HG02840 (cell line): ENCODE measurements at regions not wholly inside any gene's neighbourhood (a gene's known extent, or its start where the extent isn't known, plus 50 kb on each side); places are given as distances from the start of the nearest gene placed in this dataset.

ENCODE experiments used
- ATAC-seq: cut with Tn5 transposase; IDR thresholded peaks from one replicate; pipeline ENCODE4 v1.9.1; 2021; ENCODE audit warnings: mild to moderate bottlenecking, moderate library complexity, moderate number of reproducible peaks; ENCODE audit not compliant: unreplicated experiment, low FRiP score

GRCh38 chr1:56170784-56171320, 408.5 kb downstream of the PLPP3 start:
- ATAC-seq: no peak

DNA sequence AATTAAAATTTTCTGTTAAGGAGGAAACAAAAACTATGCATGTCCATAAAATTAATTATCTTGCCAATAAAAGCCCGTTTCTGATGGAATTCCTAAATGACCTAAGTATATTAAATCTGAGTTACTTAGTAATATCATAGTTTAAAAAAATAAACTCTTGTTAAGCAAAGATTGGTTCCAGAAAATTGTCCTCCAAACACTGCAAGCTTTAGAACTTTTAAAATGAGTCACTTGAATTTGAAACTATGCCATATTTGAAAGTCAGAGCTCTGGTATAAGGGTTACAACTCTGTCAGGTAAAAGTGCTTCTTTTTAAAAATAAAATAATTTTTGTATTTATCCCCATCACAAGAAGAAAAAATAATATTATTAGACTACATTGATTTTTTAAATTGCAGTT, 409.5 kb downstream of the PLPP3 start:
- ATAC-seq: no peak

DNA sequence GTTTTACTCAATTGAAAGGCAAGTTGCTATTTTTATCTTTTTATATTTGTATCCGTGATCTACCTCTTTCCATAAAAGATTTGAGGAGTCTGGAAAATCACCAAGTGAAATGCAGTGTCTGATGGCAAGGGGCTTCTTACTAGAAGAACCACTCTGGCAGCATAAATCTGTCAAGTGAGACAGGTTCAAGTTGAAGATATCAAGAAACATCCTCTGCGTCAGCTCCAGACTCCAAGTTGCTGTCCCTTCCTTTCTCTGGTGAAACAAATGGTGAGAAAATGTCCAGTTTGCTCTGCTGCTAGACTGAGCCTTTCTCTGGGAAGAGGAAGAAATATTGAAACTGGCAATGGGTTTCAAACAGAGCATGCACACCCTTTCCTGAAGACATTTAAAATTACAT, 411.2 kb downstream of the PLPP3 start:
- no peak for ATAC-seq

DNA sequence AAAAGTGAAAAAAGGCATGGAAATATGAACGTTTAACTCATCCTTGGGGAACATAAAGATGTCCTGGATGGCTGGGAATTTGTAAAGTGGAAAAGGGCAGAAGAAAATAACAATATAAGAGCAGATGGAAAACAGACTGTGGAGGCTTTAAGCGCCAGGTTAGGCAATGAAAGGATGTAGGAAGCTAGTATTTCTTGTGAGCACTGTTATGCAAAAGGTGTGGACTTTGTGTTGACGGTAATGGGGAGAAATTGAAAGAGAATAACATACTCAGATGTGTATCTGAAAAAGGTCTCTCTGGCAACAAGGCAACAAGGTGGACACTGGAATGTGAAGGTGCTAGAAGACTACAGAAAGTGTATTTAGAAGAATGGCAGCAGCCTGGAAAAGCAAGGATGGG, 411.8 kb downstream of the PLPP3 start:
- ATAC-seq: no peak

DNA sequence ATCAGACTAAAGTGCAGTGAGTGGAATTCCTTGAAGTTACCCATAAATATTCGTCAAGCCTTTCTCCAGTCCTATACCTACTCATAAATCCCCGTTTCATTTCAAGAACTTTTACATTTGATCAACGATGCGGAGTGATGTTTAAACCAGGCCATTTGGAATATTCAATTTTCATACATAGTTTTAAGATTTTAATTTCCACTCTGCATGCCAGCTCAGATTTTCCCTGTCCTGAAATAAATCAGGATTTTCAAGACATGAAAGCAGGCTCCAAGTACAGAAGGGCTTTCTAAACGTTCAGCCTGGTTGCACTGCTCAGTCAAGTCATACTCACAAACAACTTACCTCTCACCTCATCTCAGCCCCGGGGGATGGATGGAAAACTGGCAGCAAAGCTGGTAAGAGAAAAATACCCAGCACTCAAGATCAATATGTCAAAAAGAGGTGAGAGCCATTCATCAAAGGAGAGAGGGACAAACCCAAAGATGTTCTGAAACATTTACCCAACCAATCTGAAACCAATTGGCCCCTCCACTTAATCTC, 418.5 kb downstream of the PLPP3 start:
- no peak for ATAC-seq

DNA sequence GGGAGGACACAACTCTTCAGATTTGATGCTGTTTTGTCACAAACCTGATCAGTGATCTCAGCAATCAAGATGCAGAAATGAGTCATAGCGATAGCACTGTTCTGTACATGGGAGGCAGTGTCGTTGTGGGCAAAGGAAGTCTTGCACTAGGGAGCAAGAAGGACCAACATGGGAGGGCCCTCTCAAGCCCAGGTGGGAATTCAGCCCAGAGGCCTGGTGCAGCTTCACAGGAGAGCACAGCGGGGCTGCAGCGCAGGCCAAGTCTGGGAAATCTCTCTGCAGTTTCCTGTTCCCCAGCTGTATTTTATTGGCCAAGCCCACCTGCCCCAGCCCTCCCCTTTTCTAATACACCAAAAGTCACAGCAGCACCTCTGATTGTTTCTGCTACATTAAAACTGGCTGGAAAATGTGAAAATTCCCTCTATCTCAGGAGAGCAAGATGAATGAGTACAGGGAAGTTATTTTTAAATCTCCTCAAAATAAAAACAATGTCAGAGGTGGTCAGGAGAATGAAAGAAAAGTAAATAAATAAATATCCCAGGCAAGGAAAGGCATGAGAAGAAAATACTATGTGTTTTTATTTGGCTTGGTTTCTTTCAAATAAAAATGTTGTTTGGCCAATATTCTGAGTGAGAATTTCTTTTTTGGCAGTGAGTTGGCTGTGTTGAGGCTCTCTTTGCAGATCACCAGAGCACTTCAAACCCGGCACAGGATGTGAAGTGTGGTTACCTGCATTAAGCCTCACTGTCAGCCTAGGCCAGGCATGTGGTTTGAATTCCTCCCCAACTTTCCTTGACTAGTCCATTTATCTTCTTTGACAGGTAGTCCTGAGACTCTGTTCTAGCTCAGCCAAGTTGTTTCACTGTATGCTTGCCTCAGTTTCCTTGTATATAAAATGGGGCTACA, 422.1 kb downstream of the PLPP3 start:
- no peak for ATAC-seq

DNA sequence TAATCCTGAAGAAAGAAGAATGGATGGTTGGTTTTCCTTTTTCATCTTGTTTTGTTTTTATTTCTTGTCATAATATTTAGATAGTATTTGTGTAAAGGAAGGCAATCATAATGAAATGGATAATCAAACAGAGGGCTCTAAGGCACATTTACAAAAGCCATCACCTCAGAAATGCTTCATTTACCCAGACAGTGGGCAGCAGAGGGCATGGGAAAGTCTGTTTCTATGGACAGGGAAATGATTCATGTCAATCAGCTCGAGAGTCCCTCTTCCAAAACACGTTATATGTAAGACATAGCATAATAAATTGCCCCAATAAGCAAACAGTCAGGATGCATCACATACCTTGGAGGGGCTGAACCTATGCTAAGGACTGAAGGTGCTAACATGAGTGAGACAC, 426.1 kb downstream of the PLPP3 start:
- ATAC-seq: no peak

DNA sequence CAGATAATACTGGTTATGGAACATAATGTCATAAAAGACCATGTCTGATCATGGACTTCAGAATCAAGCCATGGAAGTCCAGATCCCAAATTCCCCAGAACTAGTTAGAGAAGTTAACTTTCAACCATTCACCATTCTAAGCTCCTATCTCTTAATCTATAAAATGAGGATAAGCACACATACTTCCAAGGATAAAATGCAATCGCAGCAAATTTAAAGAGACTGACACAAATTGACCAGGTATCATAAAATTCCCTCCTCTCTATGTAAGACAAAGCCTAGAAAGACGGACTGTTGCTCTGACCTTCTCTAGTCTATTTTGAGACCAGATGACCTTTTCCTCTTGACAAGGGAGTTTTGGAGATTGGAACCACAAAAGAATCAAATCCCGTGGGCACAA, 426.7 kb downstream of the PLPP3 start:
- no peak for ATAC-seq

DNA sequence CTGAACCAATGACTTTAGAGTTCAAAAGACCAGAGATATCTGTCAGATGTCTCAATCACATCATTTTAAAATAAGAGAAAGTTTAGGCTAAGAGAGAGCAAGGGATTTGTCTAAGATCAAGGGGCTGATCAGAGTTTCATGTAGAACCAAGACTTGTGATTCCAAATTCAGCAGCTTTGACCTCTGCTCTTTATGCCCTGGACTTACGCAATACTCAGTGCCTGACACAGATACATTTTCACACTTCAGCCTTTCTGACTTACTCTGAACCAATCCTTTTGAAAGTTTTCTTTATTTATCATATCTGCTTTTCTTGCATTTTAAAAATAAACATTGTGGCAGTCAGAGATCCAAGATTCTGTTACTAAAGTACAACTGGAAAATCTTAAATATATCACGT, 428.0 kb downstream of the PLPP3 start:
- no peak for ATAC-seq

DNA sequence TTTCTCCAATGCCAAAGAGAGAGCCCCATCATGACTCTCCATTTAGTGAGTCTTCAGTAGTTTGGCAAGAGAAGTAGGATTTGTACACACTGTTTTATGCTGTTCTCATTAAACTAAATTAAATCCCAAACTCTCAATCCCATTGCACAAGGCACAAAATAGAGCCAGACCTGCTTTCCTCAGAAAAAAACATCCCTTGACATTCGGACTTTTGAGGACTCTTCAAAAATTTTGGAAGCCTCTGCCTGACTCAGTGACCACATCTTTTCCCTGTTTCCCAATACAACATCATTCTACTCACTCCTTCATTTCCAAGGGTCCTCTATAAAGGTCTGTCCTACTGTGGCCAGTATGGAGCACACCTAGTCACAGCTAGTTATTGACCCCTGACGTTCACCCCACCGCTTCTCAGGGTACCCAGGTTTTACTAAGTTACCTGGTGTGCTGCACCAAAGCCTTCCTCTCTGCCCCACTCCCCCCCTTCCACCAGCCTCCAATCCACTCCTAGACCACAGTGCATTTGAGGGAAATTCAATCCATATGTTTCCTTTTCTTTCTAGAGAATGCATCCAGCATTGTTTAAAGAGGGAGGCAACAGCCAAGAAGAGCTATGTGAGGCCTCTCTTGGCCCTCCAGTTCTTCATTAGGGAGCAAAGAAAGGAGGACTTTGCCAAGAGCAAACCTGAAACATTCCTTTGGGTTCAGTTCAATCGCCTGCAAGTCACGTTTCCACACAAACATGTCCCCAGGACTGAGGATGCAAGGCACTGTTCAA, 428.7 kb downstream of the PLPP3 start:
- ATAC-seq: no peak

GRCh38 chr1:56149761-56150160, 429.6 kb downstream of the PLPP3 start:
- no peak for ATAC-seq

DNA sequence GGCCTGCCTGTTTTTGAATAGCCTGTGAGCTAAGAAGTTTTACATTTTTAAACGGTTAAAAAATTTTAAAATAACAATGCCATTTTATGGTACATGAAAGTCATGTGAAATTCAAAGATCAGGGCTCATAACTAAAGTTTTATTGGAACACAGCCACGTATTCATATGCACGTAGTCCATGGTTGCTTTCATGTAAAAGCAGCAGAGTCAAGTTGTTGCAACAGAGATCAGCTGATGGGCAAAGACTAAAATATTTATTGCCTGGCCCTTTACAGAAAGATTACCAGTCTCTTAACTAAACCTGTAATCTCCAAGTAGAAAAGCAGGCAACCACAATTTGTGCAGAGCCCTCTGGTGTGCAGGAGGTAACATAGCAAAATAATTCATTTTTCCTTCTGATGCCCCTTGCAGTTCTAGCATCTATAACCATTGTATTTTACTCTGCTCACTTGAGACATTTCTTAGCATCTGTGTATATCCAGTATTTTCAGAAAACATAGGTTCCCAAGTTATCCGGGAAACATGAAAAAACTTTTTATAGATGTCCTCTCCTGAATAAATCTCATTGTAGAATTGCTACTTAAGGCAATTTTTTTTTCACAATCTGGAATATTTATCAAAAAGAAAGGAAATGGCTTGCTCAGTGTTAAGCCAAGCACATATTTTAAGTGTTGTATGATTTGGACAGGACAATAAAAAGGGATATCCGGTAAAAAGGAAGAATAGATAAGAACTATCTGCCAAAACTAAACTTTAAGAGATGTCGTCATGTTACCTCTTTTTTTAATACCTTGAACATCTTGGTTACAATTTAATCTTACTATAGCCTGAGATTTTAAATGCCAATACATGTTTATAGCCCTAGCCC, 430.8 kb downstream of the PLPP3 start:
- ATAC-seq: no peak

GRCh38 chr1:56147459-56147858, 431.9 kb downstream of the PLPP3 start:
- no peak for ATAC-seq

GRCh38 chr1:56147034-56147433, 432.3 kb downstream of the PLPP3 start:
- no peak for ATAC-seq

DNA sequence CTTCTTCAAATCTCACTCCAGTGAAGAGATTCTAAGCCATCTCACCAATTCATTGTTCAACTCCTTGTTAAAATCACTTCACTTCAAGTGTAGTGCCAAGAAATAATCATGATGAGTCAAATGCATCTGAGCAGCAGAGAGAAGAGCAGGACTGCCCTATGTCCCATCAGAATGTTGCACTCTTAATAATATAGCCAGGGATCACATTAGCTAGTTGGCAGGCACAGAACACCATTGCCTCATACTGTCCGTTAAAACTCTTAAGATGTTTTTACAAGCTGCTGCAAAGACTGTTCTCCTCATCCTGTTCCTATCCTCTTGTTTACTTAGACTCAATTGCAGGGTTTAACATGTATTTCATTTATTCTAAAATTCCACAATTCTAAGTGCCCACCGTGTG, 432.9 kb downstream of the PLPP3 start:
- no peak for ATAC-seq

- no peak for ATAC-seq
Measured at GRCh38 chr1:56145581-56145980, 433.8 kb downstream of the PLPP3 start.

- no peak for ATAC-seq
Measured at GRCh38 chr1:56142301-56142700, 437.1 kb downstream of the PLPP3 start.

DNA sequence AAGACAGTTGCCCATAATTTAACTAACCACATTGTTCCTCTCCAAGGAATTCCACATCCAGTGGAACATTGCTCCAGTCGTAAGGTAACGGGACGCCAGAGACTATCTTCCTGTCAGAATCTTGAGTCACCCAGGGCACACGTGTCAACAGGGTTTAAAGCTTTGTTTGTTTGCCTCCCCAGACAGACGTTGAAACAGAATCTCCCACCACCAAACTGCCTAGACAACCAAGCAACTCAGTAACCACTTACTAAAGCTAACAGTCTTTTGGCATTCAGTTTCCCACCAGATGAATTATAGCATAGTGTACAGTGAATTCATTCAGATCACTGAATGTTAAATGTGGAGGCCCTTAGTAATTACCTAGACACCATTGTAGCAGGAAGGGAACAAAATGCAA, 439.5 kb downstream of the PLPP3 start:
- ATAC-seq: no peak

DNA sequence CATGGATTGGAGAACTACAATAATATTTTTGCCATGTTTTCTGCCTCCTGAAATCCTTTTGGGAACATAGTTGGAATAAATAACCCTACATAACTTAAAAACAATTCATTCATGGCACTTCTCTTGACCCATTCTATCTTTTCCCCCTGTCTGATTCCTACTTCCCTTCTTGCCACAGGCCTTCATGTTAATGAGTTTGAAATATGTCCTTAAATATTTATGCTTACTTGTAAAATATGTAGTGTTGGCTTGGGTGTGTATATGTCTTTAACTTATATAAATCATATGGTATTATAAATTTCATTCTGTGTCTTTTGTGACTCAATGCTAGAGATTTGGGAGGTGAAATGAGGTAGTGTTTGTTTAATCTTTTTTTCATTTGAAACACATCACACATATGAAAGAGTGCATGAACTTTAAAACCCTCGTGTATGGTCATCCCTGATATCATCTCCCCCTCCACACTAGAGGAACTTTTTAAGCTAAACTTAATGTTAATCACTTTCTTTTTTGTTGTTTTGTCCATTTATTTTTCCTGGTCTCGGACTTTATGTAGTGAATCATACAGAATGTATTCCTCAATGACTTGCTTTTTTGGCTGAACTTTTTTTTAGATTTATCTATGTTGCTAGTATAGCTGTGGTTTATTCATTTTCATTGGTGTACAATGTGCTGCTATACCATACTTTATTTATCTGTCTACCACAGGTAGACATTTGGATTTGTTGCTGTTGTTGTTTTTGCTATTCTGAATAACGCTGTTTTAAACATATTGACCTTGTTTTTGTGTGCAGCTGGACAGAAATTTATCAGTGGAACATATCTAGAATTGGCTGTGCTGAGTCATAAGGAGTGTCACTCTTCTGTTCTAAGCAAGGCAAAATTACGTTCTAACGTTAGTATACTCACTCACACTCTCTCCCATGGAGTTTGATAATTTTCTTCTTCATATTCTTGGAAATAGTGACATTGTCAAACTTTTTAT, 441.6 kb downstream of the PLPP3 start:
- no peak for ATAC-seq
